Neural progenitor cell (in vitro differentiated cells): ENCODE measurements at regions not wholly inside any gene's neighbourhood (a gene's known extent, or its start where the extent isn't known, plus 50 kb on each side); places are given as distances from the start of the nearest gene placed in this dataset.

Source experiments
- CTCF ChIP-seq: fragments of 200-600 bp; sonication (generic); IDR thresholded peaks from 2 replicates; pipeline ENCODE4 v1.5.1; 2017; ENCODE audit warnings: antibody characterized with exemption, mild to moderate bottlenecking
- EZH2 ChIP-seq: fragments of 200-600 bp; sonication (generic); IDR thresholded peaks from 2 replicates; pipeline ENCODE4 v1.6.1; 2017; ENCODE audit warnings: antibody characterized with exemption, mild to moderate bottlenecking, moderate library complexity
- EZH2phosphoT487 ChIP-seq: fragments of 200-600 bp; sonication (generic); IDR thresholded peaks from 2 replicates; pipeline ENCODE4 v1.6.1; 2017; ENCODE audit warnings: antibody characterized with exemption

GRCh38 chr7:47669178-47669891 lies 87.4 kb upstream of the TNS3 start:
- TF ChIP-seq CTCF = no peak
- no peak for TF ChIP-seq EZH2
- no peak for TF ChIP-seq EZH2phosphoT487
